ENCODE measurements at regions not wholly inside any gene's neighbourhood (a gene's known extent, or its start where the extent isn't known, plus 50 kb on each side); places are given as distances from the start of the nearest gene placed in this dataset.

GRCh38 chr1:39104158-39105060 is 78.3 kb downstream of the NDUFS5 start:
- H3K9me3 ChIP-seq (replicated peaks) = no peaks in the 10 kb centered on the region
- no peaks in the 10 kb centered on the region for H3K36me3 ChIP-seq
- no peaks in the 10 kb centered on the region for H3K27me3 ChIP-seq
- peak overlapping the region; percentile 89 for H3K4me3 ChIP-seq
- H3K27ac ChIP-seq = peak overlapping the region; percentile 69
- peak; percentile 66 to 75 for DNase-seq
- H3K4me1 ChIP-seq = peaks cover 31% of the 10 kb centered on the region

- peak overlapping the region; percentile 89 for H3K4me3 ChIP-seq
- no peaks in the 10 kb centered on the region for H3K27me3 ChIP-seq
- H3K4me1 ChIP-seq = peaks cover 31% of the 10 kb centered on the region
- no peaks in the 10 kb centered on the region for H3K9me3 ChIP-seq (replicated peaks)
- peak overlapping the region; percentile 85 for H3K27ac ChIP-seq
- DNase-seq = peak; percentile 70 to 72
- H3K36me3 ChIP-seq = no peaks in the 10 kb centered on the region
Observed at GRCh38 chr1:39105061-39105840, 79.1 kb downstream of the NDUFS5 start.

- Histone ChIP-seq H3K27me3 (no peaks in the 10 kb centered on the region), H3K4me3 (peak overlapping the region; percentile 89), H3K4me1 (peaks cover 31% of the 10 kb centered on the region), H3K36me3 (no peaks in the 10 kb centered on the region), H3K9me3 (replicated peaks) (no peaks in the 10 kb centered on the region), H3K27ac (peak overlapping the region; percentile 85)
- DNase-seq = peak; percentile 91 to 96
Observed at GRCh38 chr1:39105841-39106765, 80.0 kb downstream of the NDUFS5 start.

GRCh38 chr1:39106801-39107327 is 80.7 kb downstream of the NDUFS5 start:
- DNase-seq = peak in 1 of 2 experiments; percentile 42
- Histone ChIP-seq H3K36me3 (no peaks in the 10 kb centered on the region), H3K9me3 (replicated peaks) (no peaks in the 10 kb centered on the region), H3K27me3 (no peaks in the 10 kb centered on the region), H3K27ac (peak overlapping the region; percentile 85), H3K4me1 (peaks cover 31% of the 10 kb centered on the region), H3K4me3 (peak overlapping the region; percentile 89)

- no peaks in the 10 kb centered on the region for H3K36me3 ChIP-seq
- H3K27me3 ChIP-seq = no peaks in the 10 kb centered on the region
- H3K4me1 ChIP-seq = peaks cover 31% of the 10 kb centered on the region
- peak overlapping the region; percentile 89 for H3K4me3 ChIP-seq
- peak in 1 of 2 experiments; percentile 55 for DNase-seq
- H3K9me3 ChIP-seq (replicated peaks) = no peaks in the 10 kb centered on the region
- H3K27ac ChIP-seq = peak overlapping the region; percentile 85; the same call in 1 of the 2 replicates
Observed at GRCh38 chr1:39107341-39108290, 81.5 kb downstream of the NDUFS5 start.

GRCh38 chr1:39109644-39110043 is 83.5 kb downstream of the NDUFS5 start:
- H3K36me3 ChIP-seq = no peaks in the 10 kb centered on the region
- H3K9me3 ChIP-seq (replicated peaks) = no peaks in the 10 kb centered on the region
- no peak for DNase-seq
- H3K4me3 ChIP-seq = no peak overlapping the region
- peaks cover 11% of the 10 kb centered on the region for H3K4me1 ChIP-seq
- no peaks in the 10 kb centered on the region for H3K27me3 ChIP-seq
- no peak overlapping the region for H3K27ac ChIP-seq

GRCh38 chr1:39110325-39110851 is 84.2 kb downstream of the NDUFS5 start:
- H3K9me3 ChIP-seq (replicated peaks) = no peaks in the 10 kb centered on the region
- H3K4me3 ChIP-seq = no peak overlapping the region
- H3K27ac ChIP-seq = no peak overlapping the region
- DNase-seq = no peak
- peaks cover 11% of the 10 kb centered on the region for H3K4me1 ChIP-seq
- H3K36me3 ChIP-seq = no peaks in the 10 kb centered on the region
- H3K27me3 ChIP-seq = no peaks in the 10 kb centered on the region

GRCh38 chr1:39110882-39111281 is 84.7 kb downstream of the NDUFS5 start:
- no peak overlapping the region for H3K27ac ChIP-seq
- no peaks in the 10 kb centered on the region for H3K27me3 ChIP-seq
- H3K36me3 ChIP-seq = no peaks in the 10 kb centered on the region
- no peak for DNase-seq
- H3K9me3 ChIP-seq (replicated peaks) = no peaks in the 10 kb centered on the region
- peaks cover 14% of the 10 kb centered on the region for H3K4me1 ChIP-seq
- no peak overlapping the region for H3K4me3 ChIP-seq

- Histone ChIP-seq H3K4me1 (peaks cover 22% of the 10 kb centered on the region), H3K4me3 (no peak overlapping the region)
- no peak for DNase-seq
Observed at GRCh38 chr1:39113109-39113743, 87.1 kb downstream of the NDUFS5 start.

GRCh38 chr1:39115271-39116110 is 89.0 kb upstream of the MACF1 start:
- no peaks in the 10 kb centered on the region for H3K9me3 ChIP-seq (replicated peaks)
- no peak for DNase-seq
- H3K4me1 ChIP-seq = peaks cover 19% of the 10 kb centered on the region
- H3K36me3 ChIP-seq = peaks cover 4% of the 10 kb centered on the region; the same call in 1 of the 2 replicates
- H3K4me3 ChIP-seq = no peak overlapping the region
- H3K27me3 ChIP-seq = no peaks in the 10 kb centered on the region
- no peak overlapping the region for H3K27ac ChIP-seq

More at GRCh38 chr1:39113109-39113743, 87.1 kb downstream of the NDUFS5 start:
- Histone ChIP-seq H3K9me3 (replicated peaks) (no peaks in the 10 kb centered on the region), H3K36me3 (no peaks in the 10 kb centered on the region), H3K27ac (no peak overlapping the region), H3K27me3 (no peaks in the 10 kb centered on the region)

- Histone ChIP-seq H3K27ac (no peak overlapping the region), H3K4me1 (peaks cover 19% of the 10 kb centered on the region), H3K4me3 (no peak overlapping the region), H3K27me3 (no peaks in the 10 kb centered on the region), H3K9me3 (replicated peaks) (no peaks in the 10 kb centered on the region), H3K36me3 (peaks cover 8% of the 10 kb centered on the region)
- no peak for DNase-seq
Observed at GRCh38 chr1:39116116-39116607, 88.3 kb upstream of the MACF1 start.
